Colonic mucosa (tissue), 4 donors: ENCODE measurements at regions not wholly inside any gene's neighbourhood (a gene's known extent, or its start where the extent isn't known, plus 50 kb on each side); places are given as distances from the start of the nearest gene placed in this dataset.

Source experiments
- DNase-seq: peaks from one replicate; pipeline ENCODE4 v3.0.0-alpha.2; 2020
- H3K27ac ChIP-seq: fragments of 200-600 bp; one replicate; pipeline ENCODE4 v1.8.0; 2021
- H3K27me3 ChIP-seq: fragments of 200-600 bp; one replicate; pipeline ENCODE4 v1.8.0; 2021
- H3K36me3 ChIP-seq: fragments of 200-600 bp; one replicate; pipeline ENCODE4 v1.8.0; 2021
- H3K4me1 ChIP-seq: fragments of 200-600 bp; one replicate; pipeline ENCODE4 v1.8.0; 2021; ENCODE audit warnings: mild to moderate bottlenecking
- H3K4me3 ChIP-seq: fragments of 200-600 bp; one replicate; pipeline ENCODE4 v1.8.0; 2021
- H3K9ac ChIP-seq, 2 donors: one replicate each; pipeline ENCODE4 v1.7.0; 2013; ENCODE audit warnings: control low read depth in 2 of 2, low read depth in 2 of 2, low read length in 2 of 2
- H3K9me3 ChIP-seq: fragments of 200-600 bp; one replicate; pipeline ENCODE4 v1.8.0; 2021
- intact Hi-C: fragments of 100-400 bp; cut with DNase I; formaldehyde crosslinking; loops from one replicate; pipeline ENCODE4 v1.14.1; 2022
- TF ChIP-seq, protein P1 (sequence below): fragments of 200-600 bp; IDR thresholded peaks from one replicate; pipeline ENCODE4 v1.8.0; 2022; ENCODE audit warnings: antibody characterized with exemption, mild to moderate bottlenecking
- donor health status: healthy.
- donor health status: DM: no; HTN: no; CAD: no.
- donor health status: DM: no; HTN: no; CAD: no.

GRCh38 chr5:117220730-117221129, 646.1 kb upstream of the SEMA6A start:
- Histone ChIP-seq H3K27ac (no peak overlapping the region), H3K9ac (no peak overlapping the region), H3K4me1 (no peaks in the 10 kb centered on the region), H3K4me3 (no peak overlapping the region), H3K9me3 (no peaks in the 10 kb centered on the region), H3K27me3 (no peaks in the 10 kb centered on the region), H3K36me3 (no peaks in the 10 kb centered on the region)
- DNase-seq: no peak
- intact Hi-C loops: no loop called here
- TF ChIP-seq, protein P1, sequence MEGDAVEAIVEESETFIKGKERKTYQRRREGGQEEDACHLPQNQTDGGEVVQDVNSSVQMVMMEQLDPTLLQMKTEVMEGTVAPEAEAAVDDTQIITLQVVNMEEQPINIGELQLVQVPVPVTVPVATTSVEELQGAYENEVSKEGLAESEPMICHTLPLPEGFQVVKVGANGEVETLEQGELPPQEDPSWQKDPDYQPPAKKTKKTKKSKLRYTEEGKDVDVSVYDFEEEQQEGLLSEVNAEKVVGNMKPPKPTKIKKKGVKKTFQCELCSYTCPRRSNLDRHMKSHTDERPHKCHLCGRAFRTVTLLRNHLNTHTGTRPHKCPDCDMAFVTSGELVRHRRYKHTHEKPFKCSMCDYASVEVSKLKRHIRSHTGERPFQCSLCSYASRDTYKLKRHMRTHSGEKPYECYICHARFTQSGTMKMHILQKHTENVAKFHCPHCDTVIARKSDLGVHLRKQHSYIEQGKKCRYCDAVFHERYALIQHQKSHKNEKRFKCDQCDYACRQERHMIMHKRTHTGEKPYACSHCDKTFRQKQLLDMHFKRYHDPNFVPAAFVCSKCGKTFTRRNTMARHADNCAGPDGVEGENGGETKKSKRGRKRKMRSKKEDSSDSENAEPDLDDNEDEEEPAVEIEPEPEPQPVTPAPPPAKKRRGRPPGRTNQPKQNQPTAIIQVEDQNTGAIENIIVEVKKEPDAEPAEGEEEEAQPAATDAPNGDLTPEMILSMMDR: no peak

DNA sequence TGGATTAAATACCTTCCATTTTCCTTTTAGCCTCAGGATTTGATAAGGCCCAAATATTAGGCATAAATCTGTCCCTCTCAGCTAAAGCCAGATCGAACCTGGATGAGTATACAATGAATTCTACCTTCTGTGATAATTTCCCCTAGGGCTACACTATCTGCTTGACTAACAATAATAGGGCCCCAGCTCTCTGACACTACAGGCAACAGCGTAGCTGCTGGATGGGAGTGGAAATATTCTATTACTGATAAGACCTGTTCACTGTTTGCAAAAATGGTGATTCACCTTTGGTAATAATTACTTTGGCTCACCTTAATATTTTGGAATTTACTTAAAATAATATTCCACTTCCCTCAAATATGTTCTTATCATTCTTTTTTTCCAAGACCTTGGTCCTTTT, 644.2 kb upstream of the SEMA6A start:
- H3K27ac ChIP-seq: no peak overlapping the region
- no peaks in the 10 kb centered on the region for H3K4me1 ChIP-seq
- H3K27me3 ChIP-seq: no peaks in the 10 kb centered on the region
- H3K9me3 ChIP-seq: no peaks in the 10 kb centered on the region
- TF ChIP-seq, protein P1: no peak
- H3K9ac ChIP-seq: no peak overlapping the region
- H3K36me3 ChIP-seq: no peaks in the 10 kb centered on the region
- intact Hi-C loops: no loop called here
- no peak for DNase-seq
- no peak overlapping the region for H3K4me3 ChIP-seq

DNA sequence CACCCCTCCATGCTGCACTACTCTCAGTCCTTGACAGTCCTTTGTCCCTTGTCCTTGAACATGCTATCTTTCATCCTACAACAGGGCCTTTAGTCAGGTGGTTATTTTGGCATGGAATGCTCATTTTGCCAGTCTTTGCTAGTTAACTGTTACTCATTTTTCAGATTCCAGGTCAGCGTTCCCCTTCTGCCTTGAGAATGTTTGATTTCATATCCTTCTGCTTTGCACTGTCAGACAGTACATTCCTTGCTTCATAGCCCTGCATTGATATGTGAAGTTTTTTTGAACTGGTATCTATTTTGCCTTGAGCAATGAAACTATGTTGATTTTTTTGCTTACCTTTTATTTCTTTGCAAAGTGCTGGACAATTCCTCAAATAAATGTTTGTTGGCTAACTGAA, 638.2 kb upstream of the SEMA6A start:
- no peak for DNase-seq
- no peaks in the 10 kb centered on the region for H3K27me3 ChIP-seq
- H3K9ac ChIP-seq: no peak overlapping the region
- no peak overlapping the region for H3K27ac ChIP-seq
- TF ChIP-seq, protein P1: no peak
- H3K9me3 ChIP-seq: no peaks in the 10 kb centered on the region
- H3K4me1 ChIP-seq: no peaks in the 10 kb centered on the region
- H3K4me3 ChIP-seq: no peak overlapping the region
- H3K36me3 ChIP-seq: no peaks in the 10 kb centered on the region
- intact Hi-C loops: no loop called here

DNA sequence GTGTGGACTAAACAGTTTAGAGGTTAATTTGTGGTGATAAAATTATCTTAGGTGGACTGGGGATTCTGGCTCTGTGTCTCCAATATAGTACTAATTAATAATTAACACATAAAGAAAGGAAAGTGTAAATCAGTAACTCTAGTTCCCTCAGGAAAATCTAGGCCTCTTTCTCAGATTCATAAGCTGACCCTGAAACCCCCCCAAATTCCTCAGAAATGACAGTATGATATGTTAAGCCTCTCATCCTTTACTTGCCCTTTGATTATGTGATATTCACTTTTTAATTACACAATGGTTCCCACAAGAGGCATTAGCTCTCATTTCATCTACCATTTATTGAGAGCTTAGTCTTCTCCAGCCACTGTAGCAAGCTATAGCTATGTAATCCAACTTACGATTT, 636.2 kb upstream of the SEMA6A start:
- intact Hi-C loops: no loop called here
- TF ChIP-seq, protein P1: no peak
- no peaks in the 10 kb centered on the region for H3K4me1 ChIP-seq
- DNase-seq: no peak
- no peak overlapping the region for H3K4me3 ChIP-seq
- H3K27me3 ChIP-seq: no peaks in the 10 kb centered on the region
- H3K9ac ChIP-seq: no peak overlapping the region
- H3K27ac ChIP-seq: no peak overlapping the region
- no peaks in the 10 kb centered on the region for H3K9me3 ChIP-seq
- no peaks in the 10 kb centered on the region for H3K36me3 ChIP-seq

DNA sequence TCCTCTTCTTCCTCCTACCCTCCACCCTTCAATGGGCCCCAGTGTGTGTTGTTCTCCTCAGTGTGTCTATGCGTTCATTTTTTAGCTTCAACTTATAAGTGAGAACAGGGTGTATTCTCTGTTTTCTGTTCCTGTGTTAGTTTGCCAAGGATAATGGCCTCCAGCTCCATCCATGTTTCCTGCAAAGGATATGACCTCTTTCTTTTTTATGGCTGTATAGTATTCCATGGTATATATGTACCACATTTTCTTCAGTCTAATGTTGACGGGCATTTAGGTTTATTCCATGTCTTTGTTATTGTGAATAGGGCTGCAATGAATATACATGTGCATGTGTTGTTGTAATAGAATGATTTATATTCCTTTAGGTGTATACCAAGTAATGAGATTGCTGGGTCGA, 634.9 kb upstream of the SEMA6A start:
- no peaks in the 10 kb centered on the region for H3K4me1 ChIP-seq
- no peak overlapping the region for H3K27ac ChIP-seq
- TF ChIP-seq, protein P1: no peak
- no peaks in the 10 kb centered on the region for H3K9me3 ChIP-seq
- DNase-seq: no peak
- H3K36me3 ChIP-seq: no peaks in the 10 kb centered on the region
- intact Hi-C loops: no loop called here
- H3K4me3 ChIP-seq: no peak overlapping the region
- no peak overlapping the region for H3K9ac ChIP-seq
- no peaks in the 10 kb centered on the region for H3K27me3 ChIP-seq
